GDM1 (cell line): ENCODE measurements at regions not wholly inside any gene's neighbourhood (a gene's known extent, or its start where the extent isn't known, plus 50 kb on each side); places are given as distances from the start of the nearest gene placed in this dataset.

Experiments used
- DNase-seq: peaks from one replicate; lab custom pipeline; 2025; lab: John Stamatoyannopoulos, UW

DNA sequence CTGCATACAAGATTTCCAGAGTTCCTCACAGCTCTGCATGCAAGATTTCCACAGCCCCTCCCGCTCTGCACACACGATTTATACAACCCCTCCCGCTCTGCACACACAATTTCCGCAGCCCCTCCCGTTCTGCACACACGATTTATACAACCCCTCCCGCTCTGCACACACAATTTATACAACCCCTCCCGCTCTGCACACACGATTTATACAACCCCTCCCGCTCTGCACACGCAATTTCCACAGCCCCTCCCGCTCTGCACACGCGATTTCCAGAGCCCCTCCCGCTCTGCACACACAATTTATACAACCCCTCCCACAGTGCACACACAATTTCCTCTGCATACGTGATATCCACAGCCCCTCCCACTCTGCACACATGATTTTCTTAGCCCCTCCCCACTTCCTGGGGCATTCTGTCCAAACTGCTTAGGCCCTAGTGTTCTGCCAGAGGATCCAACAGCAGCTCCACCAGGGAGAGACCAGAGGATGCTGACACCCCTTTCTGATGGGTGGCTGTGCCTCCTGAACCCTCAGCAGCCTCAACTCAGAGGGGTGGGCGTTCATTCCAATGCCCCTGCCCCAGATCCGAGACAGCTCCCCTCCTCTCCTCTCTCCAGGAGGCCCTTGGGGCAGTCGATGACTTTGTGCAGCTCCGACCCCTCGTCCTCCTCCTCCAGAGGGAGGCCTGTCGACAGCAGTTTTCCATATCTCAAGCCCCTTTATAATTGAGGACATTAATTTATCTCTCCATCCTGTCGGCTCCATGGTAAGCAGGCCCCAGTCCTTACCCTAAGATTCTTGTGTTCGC lies 671.7 kb downstream of the BRD1 start:
- no peak for DNase-seq

DNA sequence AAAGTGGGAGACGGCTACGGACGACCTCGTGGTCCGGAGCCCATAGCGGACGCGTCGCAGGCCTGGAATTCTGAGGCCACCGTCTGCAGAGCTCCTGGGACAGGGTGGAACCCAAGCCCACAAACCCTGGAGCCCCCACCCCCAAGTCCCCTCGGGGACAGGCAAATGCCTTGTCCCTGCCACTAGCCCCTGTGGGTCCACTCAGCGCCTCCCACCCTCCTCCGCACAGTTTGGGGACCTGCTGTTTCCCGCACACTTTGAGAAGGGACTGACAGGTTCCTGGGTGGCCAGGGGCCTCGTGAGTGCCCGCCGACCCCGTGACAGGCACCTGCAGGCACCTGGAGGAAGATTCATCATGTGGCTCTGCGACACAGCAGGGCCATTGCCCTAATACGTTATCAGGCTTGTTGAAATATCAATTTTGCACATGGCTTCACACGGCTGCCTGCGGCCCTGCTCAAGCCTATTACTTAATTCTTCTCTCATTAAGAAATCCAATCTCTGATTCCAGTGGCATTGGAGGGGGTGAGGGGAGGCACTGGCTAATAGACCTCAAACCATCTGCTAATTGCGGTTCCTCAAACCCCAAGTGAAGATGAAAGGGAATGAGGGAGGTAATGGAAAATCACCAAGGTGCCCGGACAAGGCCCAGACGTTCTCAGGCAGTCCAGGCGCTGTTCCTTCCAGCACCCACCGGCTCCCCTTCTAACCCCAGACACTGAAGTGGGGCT lies 672.5 kb downstream of the BRD1 start:
- no peak for DNase-seq

DNA sequence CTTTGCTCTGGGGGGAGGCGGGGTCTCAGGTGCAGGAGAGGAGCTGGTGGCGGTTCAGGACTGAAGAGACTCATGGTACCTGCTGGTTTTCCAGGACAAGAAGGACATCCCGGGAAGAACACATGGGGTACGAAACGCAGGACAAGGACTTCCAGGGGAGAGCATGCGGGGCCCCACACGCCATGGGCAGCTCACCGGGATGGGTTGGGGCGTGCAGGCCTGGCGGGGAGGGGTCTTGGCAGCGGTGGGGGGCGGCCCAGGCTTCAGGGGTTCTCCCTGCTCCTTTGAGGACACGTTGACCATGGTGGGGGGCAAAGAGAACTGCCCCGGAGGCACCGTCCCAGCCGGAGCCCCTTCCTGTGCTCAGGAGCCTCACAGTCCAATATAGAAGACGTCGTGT lies 673.2 kb downstream of the BRD1 start:
- DNase-seq, result no peak

DNA sequence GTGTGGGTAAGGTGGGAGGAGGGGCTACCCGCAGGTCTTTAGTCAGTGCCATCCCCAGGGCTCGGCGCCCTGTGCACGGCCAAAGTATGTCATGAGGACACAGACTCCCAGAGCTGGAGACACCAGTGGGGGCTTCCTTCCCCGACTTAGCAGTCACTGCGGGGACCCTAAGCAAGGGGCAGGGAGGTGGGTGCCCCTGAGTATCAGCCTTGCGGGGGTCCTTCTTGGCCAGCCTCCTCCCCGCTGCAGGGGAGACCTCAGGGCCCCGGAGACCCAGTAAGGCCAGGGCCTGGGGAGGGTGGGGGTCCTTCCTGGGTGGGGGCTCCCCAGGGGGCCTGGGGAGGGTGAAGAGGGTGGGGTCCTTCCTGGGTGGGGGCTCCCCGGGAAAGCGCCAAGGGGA lies 673.8 kb downstream of the BRD1 start:
- no peak for DNase-seq

DNA sequence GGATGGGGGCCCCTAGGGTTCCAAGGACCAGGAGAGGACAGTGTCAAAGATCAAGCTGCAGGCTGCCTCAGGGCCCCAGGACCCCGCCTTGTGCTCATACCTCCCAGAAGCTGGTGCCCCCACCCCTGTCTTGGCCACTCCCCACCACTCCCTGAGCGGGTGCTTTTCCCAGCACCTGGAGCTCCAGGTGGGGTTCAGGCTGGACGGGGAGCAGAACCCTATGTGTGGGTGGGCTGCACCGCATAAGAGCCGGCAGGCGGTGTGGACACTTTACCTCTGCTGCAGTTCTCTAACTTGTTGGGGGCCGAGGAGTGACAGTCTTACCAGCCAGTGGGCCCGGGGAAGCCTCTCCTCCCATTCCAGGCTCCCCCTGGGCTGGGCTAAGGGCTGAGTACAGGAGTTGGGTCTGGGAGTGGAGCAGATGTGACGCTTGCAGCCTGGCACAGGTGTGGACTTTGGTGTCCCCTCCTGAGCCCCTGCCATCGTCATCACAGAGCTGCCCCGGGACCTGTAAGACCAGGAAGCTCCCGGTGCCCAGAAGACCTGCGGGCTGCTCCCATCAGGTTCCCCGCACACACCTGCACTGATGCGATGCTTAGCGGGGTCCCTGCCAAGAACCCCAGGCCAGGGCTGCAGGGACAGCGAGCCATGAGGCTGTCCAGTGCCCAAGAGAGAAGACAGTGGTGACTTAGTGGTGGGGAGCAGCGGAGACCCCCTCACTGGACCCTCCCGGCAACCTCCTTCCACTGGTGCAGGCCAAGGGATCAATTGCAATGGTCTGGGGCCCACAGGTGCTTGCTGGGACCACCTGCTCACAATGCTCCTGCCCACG lies 674.5 kb downstream of the BRD1 start:
- no peak for DNase-seq

DNA sequence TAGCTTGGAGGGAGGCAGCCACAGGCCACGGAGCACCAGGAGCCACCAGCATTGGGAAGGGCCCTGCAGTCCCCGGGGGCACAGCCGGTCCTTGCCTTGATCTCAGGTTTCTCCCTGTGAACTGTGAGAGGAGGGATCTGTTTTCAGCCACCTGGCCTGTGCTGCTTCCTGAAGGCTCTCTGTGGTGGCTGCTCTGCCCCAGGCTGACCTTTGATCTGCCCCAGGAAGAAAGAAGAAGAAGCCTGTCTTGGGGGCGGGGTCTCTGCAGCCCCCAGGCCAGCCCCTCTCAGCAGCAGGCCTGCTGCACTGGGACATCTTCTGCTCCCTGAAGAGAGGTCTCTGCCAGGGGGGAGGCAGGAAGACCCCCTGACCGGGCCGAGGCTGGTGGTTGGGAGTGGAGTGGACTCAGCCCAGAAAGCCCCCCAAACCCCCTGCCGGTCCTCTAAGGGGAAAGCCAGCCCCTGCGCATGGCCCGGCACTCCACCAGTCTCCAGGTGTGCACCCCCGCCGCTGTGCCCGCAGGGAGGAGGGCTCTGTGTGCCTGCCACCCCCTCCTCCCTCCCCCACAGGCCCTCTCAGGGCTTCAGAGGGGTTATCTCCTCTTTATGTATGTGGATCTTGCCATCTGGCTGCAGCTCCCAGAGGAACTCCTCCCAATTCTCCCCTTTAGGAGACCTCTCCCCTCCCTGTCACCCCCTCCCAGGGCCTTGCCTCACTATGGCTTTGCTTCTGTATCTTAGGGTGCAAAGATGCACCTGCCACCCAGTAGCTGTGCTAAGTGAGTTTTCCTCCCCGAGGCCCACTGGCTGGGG lies 675.3 kb downstream of the BRD1 start:
- DNase-seq, result no peak

DNA sequence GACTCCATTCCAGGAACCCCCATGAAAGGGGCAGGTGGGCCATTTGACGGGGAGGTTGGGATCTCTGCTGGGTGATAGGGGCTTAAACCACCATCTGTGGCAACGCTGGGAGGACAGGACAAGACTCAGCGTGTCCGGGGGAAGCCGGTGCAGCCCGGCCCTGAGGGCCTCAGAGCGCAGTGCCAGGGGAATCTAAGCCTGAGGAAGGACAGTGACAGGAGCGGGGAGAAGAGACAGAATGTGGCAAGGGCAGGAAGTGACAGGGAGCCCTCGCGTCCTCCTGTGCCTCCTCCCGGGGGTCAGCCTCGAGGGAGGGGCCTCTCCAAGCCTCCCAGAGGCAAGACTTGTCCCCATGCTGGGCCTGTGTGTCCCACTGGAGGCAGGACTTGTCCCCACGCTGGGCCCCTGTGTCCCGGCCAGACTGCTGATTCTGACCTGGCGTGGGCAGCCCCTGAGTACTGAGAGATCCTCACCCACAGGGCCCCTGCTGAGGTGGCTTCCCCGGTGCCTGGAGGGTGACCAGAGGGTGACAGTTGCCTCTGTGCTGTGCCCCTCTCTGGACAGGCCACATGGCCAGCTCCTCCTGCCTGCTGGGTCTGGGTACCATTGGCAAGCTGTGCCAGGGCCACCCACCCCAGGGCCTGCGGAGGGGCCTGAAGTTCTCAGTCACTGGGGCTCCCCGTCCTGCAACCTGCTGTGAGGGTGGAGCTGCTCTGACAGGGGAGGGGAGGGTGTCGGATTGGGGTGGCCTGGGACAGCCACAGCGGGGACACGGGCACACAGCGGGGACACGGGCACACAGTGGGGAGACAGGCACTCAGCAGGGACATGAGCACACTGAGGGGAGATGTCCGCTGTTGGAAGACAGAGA lies 676.2 kb downstream of the BRD1 start:
- no peak for DNase-seq

DNA sequence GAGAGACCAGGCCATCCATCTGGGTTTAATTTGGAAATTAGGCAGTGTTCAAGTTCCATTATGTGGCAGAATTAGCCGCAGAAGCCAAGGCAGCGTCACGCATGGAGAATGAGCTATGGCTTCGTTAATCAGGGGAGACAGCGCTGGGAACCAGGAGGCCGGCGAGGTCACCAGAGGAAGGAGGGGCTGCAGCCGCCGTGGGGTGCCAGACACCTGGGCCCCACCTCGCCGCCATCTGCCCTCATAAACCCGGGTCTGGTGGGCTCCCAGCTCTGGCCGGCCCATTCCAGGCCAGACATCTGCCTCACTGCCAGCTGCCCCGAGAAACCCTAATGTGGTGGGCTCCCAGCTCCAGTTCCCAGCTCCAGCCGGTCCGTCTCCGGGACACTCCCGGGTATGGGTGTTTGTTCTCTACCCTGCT lies 676.9 kb downstream of the BRD1 start:
- no peak for DNase-seq

DNA sequence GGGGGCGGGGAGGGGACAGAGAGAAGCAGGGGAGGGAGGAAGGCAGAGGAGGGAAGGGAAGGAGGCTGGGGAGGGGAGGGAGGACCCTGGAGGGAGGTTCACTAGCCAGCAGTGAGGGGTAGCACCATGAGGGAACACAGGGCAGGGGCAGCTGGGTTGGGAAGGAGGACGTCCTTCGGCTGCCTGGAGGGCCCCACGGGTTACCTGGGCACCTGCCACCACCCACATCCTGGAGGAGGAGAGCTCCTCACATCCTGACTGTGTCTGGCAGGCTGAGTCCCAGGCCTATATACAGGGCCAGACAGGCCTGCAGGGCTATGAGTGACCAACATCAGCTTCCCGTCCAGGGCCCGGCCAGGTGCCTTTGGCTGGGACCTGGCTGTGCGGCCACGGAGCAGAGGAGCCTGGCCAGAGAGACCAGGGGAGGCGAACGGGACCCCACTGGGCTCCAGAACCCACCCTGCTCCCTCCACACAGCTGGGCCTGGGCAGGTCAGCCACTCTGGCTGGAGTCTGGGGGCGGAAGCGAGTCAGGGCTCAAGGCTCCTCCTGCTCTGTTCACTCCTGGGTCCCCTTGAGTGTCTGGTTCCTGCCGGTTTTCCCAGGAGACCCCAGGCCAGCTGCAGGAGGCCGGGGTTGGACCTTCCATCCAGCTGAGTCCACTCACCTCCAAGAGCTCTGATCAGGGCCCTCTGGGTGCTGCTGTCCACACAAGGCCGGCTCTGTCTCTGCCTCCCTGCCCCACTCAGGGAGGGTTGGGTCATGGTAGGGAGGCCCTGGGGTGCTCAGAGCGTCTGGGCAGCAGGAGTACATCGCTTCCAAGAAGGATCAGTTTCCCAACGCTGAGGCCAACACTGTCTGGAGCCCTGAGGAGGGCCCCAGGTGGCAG lies 677.7 kb downstream of the BRD1 start:
- no peak for DNase-seq

DNA sequence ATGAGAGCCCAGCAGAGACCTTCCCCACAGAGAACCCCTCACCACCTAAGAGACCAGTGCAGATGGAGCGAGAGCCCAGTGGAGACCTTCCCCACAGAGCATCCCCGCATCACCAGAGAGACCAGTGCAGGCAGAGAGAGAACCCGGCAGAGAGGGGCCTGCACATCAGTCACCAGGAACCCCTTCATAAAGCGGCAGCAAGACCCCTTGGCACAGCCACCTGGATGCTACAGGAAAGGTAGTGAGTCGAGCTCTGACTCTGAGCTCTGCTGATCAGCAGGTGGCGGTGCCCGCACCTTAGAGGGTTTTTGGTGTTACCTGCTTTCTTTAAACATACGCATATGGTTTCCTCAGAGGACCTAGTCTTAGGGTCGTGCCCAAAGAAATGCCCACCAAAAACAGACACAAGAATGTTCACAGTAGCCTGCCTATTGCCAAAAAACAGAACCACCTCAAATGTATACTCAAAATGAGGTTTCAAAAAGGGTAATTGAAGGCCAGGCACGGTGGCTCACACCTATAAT lies 678.7 kb downstream of the BRD1 start:
- DNase-seq, result no peak

DNA sequence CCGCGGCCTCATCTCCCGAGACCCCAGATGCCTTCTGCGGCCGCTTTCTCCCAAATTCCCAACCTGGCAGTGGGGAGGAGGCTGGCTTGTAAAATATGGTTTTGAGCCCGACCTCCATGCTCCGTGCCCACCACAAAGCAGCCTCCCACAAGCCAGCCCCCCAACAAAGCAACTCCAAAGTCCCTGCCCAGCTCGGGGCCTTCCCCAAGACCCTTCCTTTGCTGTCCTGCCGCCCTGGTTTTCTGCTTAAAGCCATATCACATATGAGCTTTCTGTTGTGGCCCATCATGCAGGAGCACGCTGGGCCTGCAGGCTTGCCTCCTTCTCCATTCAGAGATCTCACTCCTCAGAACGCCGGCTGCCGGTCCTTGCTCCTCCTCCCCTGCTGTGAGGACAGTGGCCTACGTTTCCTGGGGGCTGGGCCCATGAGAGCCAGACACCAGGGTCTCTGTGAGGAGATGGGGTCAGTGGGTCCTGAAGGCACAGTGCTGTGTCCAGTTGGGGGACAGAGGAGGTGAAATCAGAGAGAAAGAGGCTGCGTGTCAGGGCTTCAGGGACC lies 680.0 kb downstream of the BRD1 start:
- no peak for DNase-seq

DNA sequence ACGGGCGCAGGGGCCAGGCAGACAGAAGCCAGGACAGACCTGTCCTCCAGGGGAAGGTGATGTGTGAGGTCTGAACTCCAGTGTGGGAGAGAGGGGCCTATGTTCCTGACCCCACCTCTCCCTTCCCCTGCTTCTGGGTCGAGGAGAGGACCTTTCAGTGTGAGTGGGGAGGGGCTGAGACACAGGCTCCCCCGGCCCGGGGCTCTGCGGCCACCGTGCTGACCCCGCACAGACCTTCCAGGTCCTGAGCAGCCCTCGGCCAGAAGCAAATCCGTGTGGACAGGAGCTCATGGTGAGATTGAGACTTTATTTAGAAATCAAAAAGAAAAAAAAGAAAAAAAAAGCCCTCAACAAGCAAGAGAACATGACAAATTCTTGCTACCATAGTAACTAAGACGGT lies 680.5 kb downstream of the BRD1 start:
- DNase-seq, result no peak

DNA sequence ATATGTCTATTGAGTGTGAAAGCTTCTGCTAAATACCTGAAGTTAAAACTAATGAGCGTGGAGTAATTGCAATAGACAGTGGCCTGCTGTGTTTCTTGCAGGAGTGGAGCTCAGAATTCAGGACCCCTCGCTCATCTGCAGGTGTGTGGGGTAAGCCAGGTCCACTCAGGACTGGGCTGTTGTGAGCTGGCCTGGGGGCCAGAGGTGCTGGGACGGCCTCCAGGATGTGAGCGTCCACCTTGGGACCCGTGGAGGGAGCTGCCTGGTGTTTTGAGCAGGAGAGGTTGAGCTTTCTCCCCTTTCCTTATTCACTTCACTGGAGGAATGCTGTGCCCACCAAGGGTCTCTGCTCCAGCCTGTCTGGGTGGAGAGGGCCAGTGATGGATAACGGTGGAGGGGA lies 681.2 kb downstream of the BRD1 start:
- DNase-seq, result no peak

DNA sequence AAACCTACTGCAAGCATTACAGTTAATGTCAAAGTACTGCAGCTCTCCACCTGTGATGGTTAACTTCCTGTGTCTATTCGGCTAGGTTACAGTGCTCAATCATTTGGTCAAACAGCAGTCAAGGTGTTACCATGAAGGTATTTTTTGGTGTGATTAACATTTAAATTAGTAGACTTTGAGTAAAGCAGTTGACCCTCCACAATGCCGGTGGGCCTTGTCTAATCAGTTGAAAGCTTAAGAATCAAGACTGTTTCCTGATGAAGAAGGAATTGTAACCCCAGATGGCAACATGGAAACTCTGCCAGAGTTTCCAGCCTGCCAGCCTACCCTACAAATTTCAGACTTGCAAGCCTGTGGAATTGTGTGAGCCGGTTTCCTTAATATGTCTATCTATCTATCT lies 683.9 kb downstream of the BRD1 start:
- no peak for DNase-seq

DNA sequence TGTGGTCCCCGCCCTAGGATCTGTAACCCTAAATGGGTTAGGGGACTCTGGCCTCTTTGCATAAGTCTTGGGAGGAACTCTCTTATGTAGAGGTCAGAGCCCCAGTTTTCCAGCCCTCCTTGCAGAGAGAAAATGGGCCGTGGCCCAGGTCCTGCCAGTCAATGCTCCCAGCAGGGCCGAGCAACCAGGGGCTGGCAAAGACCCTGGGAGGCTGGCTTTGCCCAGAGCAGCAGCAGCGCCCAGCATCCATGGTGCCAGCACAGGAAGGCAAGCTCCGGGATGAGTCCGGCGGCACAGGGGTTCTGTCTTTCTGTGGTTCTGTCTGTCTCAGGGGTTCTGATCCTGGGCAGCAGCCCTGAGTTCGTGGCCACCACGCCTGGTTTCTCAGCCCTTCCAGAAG lies 684.8 kb downstream of the BRD1 start:
- no peak for DNase-seq

DNA sequence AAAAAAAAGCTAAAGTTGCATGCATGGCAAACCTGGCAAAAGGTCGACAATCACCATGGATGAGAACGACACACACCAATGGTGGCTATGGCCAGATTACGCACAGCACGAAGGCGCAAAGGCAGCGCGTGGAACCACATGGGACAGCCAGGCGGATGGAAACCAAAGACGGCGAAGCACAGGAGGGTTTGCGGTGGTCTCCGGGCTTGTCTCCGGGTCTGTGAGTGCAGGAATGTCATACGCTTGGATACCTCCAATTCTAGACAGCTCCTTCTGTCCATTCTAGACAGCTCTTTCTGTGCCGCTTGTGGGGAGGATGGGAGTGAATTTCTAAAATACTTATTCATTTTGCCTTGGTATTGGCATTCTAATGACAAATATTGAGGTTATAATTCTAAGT lies 685.4 kb downstream of the BRD1 start:
- DNase-seq, result no peak

DNA sequence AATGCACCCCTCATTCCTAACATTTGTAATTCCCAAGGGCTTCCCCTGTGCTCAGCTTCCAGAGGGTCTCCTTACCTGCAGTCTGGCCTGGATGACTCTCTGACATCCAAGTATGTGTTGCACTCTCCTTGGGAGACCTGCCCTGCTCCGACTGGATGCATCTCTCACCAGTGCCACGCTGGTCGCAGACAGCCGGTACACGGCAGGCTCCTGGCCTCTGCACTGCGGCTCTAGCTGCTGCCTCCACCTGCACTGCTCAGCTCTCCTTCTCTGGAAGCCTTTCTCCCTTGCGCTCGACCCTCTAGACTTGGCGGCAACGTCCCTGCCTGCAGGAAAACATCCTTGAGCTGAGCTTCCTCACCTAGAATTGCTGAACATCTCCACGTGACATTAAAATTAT lies 685.9 kb downstream of the BRD1 start:
- DNase-seq, result no peak

DNA sequence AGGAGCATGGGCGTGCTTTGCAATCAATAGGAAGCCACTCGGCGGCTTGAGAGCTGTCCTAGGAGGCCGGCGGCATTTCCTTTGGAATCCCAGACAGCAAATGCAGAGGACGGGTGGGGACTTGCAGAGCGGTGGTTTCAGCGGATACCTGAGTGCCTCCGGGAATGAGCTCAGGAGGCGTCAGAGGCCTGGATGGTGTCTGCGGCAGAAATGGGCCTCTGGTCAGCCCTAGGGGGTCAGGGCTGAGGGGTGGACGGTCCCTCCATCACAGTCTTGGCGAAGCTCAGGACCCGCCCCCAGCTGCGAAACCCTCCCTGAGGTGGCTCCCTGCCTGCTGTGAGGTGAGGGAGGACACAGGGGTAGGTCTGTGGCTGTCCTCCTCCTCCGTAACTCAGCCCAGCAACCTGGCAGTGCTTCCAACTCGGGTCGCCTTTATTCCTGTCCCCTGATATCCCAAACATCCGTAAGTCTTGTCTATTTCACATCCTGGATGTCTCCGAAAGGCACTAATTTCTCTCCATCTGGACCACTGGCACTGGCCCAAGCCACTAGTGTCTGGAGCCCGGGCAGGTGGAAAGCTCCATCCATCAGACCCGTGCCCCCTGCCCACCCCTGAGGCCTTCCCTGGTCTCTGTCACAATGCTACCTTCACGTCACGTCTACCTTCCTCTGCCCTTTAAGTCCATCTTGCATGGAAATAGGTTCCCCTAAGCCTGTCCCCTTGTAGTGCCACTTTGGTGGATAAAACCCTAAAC lies 686.6 kb downstream of the BRD1 start:
- DNase-seq, result no peak
